GM19328 (cell line): ENCODE measurements at regions not wholly inside any gene's neighbourhood (a gene's known extent, or its start where the extent isn't known, plus 50 kb on each side); places are given as distances from the start of the nearest gene placed in this dataset.

Experiments used
- ATAC-seq: cut with Tn5 transposase; IDR thresholded peaks from one replicate; pipeline ENCODE4 v1.9.1; 2021; ENCODE audit warnings: mild to moderate bottlenecking, moderate library complexity; ENCODE audit not compliant: unreplicated experiment

DNA sequence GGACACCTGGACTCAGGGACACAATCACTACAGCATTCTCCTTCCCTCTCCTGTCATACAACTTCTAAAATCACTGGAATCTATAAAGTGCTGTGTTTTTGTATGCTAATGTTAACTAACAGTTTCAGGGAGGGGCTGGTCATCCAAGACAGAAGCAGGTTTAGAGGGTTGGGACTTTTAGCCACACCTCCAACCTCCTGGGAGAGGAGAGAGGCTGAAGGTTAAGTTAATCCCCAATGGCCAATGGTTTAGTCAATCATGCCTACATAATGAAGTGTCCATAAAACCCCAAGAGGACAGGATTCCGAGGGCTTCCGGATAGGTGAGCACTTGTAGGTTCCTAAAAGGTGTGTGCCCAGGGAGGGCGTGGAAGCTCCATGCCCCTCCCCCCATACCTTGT is 219.3 kb upstream of the CTNNB1 start:
- no peak for ATAC-seq

GRCh38 chr3:40980467-40980866 is 218.8 kb upstream of the CTNNB1 start:
- ATAC-seq = no peak

- ATAC-seq = no peak
These were observed 214.1 kb upstream of the CTNNB1 start for GRCh38 chr3:40985195-40985594.

GRCh38 chr3:40988468-40988867 is 210.8 kb upstream of the CTNNB1 start:
- no peak for ATAC-seq

DNA sequence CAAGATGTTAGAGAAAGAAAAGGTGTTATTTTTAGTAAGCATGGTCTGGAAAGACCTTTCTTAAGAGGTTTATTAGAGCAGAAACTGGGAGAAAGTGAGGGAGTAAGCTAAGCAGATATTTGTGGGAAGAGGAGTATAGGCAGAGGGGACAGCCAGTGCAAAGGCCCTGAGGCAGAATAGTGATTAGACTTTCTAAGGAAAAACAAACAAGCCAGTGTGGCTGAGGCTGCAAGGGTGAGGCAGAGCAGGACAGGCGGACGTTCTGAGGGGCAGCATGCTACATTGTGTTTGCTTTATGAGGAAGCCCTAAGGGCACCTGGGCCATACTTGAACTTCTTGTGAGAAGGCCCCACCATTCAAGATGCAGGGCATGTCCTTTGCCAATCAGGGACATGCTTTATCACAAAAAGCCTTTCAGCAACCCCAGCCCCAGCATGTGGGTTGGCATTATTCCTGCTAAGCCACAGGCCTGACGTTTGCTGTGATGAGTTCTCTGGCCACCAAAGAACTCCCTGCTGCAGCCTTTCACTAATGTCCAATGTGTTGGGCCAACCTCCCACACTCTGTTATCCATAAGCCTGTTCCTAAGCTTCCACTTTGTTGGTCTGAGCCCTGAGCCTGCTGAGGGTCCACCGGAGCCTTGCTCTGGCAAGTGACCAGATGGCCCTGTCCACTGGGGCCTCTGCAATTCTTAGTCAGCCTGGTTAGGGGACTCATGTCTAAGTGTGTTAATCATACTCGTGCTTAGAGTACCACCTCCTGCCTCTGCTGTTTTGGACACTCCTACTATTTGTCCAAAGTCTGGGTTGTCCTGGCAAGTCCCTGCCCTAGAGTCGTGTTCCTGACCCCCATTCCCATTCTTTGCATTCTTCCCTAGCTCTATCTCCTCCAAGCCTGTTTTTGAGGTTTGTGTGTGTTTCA is 209.9 kb upstream of the CTNNB1 start:
- ATAC-seq = no peak

- no peak for ATAC-seq
These were observed 209.2 kb upstream of the CTNNB1 start for GRCh38 chr3:40990062-40990456.

GRCh38 chr3:40992023-40992422 is 207.3 kb upstream of the CTNNB1 start:
- ATAC-seq = no peak

- ATAC-seq = no peak
These were observed 204.7 kb upstream of the CTNNB1 start for GRCh38 chr3:40994611-40995010.

GRCh38 chr3:40995271-40995670 is 204.0 kb upstream of the CTNNB1 start:
- no peak for ATAC-seq

DNA sequence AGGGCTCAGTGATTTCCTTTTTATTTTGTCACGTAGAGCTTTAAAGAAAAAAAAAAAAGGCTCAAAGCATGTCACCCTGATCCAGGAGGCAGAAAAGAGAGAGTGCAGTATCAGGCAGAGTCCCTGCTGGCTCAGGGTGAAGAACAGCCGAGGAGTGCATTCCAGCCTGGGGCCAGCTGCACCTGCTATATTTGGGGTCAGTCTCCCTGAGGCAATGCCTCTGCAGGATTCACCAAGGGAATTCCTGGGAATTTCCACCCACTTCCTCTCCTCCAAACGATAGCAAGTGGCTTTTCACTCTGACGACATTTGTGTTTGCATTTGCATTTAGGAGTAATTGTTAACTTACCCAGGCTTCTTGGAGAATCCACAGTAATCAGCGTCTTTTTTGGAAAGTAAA is 202.9 kb upstream of the CTNNB1 start:
- ATAC-seq = no peak

DNA sequence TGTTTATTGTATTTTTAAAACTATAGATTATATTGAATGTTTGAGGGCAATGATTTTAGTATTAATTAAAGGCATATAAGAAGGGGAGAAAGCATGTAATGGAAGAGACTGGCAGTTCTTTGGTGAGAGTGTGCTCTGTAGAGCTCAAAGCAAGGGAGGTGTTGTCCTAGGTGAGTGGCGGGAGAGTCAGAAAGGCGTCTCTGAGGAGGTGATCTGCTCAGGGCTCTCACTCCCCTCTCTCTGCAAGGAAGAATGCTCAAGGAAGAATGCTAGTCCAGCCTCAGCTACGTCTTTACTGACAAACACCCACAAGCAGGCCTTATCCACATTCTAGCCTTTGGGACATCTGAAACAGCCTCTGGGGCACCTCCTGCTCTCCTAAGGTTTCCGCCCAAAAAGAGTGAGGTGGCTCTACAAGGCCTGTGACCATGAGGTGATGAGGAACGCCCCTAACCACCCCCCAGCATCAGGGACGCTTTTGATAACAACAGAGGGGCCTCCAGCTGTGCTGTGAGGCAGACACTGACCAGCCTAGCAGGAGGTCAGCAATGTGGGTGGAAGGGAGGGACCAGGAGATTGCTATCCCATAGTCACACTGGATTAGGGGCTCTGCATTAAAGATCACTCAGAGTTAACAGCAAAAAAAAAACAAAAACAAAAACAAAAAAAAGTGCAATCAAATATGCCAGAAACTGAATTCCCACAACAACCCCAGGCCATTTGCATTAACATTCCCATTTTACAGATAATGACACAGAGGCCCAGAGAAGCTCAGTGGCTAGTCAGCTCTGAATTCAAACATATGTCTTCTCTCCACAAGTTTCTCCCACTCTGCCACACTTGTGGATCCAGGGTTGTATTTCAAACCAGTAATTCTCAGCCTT is 202.2 kb upstream of the CTNNB1 start:
- no peak for ATAC-seq

- no peak for ATAC-seq
These were observed 201.4 kb upstream of the CTNNB1 start for GRCh38 chr3:40997711-40998519.

GRCh38 chr3:40999682-41000081 is 199.6 kb upstream of the CTNNB1 start:
- no peak for ATAC-seq

DNA sequence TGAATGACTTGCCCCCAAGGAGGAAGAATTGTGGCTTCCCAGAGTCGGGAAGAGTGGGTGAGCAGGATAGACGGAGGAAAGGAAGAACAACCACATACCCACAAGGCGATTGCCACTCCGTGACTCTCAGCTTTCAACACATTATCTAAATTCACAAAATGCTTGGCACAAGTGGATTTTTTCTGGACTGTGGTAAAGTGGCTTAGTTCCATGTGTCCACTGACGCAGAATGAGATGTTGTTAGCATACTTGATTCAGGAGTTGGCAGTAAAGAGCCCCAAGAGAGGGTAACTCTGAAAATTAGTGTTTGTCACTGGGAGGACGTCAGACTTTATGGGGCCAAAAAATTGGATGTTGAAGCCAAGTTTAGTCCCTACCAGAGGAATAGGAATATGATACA is 198.8 kb upstream of the CTNNB1 start:
- no peak for ATAC-seq

DNA sequence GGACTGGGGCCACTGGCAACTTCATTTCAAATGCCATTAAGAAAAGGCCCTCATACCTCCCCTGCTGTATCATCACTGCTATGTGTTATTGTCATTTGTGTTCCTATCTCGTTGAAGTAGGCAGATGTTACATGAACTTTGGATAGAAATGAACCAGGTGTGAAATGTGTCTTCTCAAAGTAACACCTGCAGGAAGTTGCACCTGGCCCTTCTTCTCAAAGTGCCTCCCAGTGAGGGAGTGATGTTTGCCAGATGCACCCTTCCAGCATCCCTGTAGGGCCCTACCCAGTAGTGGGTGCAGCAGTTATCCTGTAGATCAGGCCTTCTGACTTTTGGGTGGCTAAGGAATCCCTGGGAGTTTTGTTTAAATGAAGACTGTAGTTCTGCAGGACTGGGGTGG is 197.7 kb upstream of the CTNNB1 start:
- ATAC-seq = no peak

GRCh38 chr3:41002104-41002503 is 197.2 kb upstream of the CTNNB1 start:
- ATAC-seq = no peak

DNA sequence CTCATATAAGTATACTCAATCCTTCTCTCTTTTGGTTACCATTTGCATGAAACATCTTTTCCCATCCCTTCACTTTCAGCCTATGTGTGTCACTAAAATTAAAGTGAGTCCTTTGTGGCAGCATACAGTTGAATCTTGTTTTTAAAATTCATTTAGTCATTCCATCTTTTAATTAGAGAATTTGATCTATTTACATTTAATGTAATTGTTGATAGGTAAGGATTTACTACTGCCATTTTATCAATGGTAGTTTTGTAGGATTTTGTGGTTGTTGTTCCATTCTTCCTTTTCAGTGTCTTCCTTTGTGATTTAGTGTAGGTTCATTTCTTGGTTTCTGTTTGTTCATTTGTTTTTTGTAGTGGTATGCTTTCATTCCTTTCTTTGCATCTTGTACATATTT is 191.9 kb upstream of the CTNNB1 start:
- ATAC-seq = no peak

- ATAC-seq = no peak
These were observed 187.5 kb upstream of the CTNNB1 start for GRCh38 chr3:41011854-41012253.

DNA sequence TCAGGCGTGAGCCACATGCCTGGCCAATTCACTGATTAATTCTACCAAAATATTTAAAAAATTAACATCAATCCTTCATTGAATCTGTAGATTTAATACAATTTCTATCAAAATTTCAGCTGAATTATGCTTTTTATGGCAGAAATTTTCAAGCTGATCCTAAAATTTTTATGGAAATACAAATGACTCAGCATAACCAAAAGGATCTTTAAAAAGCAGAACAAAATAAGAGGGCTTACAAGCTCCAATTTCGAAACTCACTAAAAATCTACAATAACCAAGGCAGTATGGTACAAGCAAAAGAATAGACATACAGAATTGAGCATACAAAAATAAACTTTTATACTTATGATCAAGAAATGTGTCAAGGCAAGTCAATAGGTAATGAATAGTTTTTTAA is 180.4 kb upstream of the CTNNB1 start:
- ATAC-seq = no peak

DNA sequence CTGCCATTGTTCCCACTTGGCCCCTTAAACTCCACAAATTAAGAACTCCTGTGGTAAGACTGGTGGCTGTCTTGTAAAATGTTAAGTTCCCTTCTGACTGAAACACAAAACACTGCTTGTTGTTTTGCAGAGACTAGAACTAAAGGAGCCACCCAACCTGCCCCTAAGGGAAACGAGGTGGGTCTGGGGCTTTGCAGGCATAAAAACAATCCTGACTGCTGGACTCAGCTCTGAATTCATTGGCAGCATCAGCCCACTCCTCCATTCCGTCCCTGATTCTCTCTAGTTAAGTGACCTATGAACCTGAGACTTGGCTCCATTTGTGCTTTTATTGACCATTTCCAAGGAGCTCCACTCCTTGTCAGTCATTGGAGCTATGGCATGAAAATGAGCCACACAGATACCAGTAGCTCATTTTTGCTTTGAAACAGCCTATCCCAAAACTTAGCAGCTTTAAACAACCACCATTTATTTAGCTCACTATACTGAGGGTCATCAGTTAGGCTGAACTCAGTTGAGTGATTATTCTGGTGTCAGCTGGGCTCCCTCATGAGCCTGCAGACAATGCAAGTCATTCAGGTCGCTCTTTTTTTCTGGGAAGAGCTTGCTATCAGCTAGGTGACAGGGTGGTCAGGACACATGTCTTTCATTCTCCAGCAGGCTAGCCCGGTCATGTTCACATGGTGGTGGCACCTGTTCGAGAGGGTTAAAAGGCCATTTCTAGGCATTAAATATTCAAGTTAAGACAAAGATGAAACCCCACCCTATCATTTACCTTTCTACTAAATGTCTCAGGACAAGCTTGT is 175.1 kb upstream of the CTNNB1 start:
- no peak for ATAC-seq
